ENCODE measurements at regions not wholly inside any gene's neighbourhood (a gene's known extent, or its start where the extent isn't known, plus 50 kb on each side); places are given as distances from the start of the nearest gene placed in this dataset.

DNA sequence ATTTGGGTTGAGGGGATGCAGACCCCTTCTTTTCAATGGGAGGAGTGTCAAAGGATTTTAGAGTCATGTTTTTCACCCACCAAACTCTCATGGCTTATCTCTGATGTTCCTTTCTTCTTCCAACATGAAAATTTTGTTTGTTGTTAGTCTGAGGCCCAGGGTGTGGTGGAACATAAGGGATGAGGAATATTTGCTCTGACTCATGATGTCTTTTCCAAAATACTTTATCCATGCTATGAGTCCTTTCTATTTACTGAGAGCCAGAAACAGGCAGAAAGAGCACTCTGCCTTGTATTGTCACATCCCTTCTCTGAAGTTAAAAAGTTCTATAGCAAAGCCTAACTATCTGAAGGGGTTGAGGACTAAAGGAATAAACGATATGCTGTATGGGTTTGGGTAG lies 61.6 kb upstream of the GYPA start:
- DNase-seq (ENCODE audit: low spot score): no peak

GRCh38 chr4:144203155-144203554 lies 62.6 kb upstream of the GYPA start:
- no peak for DNase-seq (ENCODE audit: low spot score)

- no peak for DNase-seq (ENCODE audit: low spot score)
Observed at GRCh38 chr4:144204431-144204830, 63.9 kb upstream of the GYPA start.

DNA sequence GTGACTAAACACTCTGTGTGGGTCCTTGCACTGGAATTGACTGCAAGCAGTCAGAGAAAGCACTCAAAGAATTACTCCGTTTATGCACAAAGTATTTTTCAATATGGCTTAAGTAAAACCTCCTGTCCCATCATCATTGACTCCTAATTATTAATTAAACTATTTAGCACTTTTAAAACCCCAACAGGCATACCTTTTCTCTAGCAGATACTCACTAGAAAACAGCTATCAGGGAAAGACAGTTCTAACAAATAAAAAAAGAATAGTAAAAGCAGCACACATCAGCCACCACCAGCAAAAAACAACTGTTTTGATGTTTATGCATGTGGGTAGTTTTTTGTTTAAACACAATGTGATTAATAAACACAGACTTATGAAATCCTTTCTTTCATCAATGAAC lies 66.2 kb upstream of the GYPA start:
- no peak for DNase-seq (ENCODE audit: low spot score)

DNA sequence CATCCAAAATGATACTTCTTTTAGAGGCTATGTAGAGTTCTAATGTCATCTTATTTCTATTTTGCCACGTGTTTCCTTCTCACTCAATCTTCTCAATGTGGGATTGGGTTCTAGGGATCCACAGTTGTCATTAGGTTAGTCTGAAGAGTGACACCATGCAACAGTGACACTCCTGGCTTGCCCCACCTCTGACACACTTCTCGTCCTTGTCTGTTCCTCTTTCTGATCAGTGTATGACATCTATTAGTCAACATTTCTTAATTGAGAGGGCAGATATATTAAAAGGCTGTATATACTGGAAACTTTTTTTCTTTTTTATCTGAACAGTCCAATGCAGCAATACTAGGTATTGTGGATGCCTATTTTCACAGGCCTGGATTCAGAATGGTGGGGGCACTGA lies 67.6 kb upstream of the GYPA start:
- no peak for DNase-seq (ENCODE audit: low spot score)

- no peak for DNase-seq (ENCODE audit: low spot score)
Observed at GRCh38 chr4:144209491-144209890, 69.0 kb upstream of the GYPA start.

DNA sequence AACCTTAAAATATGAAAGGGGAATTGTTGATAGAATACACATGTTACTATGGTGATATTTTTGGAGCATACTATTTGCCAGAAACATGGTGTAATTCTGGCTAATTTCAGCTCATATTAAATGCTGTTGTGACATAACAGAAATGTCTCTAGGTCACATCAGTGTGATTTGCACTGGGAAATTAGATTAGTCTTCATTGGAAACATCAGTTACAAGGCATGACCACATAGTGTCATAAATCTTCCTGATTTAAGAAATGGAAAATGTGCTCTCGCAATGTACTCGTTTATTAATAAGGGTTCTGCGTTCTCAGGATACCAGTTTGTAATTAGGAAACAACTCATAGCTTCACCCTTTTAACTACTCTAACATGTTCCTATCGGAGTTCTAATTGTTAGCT lies 72.9 kb upstream of the GYPA start:
- no peak for DNase-seq (ENCODE audit: low spot score)

DNA sequence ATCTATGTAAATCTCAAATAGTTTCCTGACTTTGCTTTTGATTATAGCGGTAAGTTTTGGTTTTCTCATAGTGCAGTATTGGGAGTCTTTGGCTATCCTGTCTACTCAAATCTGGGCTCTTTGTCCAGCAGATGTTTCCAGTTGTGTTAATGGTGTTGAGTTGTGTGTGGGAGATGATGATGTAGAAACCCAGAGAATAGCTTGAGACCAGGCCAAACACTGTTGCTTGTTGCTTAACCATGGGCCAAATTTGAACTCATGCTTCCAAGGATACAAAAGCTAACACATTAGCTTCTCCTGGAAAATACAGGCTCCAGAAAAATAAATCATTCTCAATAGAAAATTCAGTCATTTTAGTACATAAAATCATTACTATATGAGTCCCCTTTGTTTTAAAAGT lies 82.6 kb upstream of the GYPA start:
- no peak for DNase-seq (ENCODE audit: low spot score)

- no peak for DNase-seq (ENCODE audit: low spot score)
Observed at GRCh38 chr4:144223661-144224060, 83.1 kb upstream of the GYPA start.

DNA sequence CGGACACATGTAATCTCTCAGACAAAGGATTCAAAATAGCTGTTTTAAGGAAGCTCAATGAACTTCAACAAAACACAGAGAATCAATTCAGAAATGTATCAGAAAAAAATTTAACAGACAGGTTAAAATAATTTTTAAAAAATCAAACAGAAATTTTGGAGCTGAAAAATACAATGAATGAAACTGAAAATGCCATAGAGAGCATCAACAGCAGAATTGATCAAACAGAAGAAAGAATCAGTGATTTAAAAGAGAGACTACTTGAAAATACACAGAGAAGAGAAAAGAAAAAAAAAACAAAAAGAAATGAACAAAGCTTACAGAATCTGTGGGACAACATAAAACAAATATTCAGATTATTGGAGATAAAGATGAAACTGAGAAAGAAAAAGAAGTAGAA lies 118.8 kb upstream of the GYPA start:
- DNase-seq (ENCODE audit: low spot score): no peak

- DNase-seq (ENCODE audit: low spot score): no peak
Observed at GRCh38 chr4:144267084-144267483, 126.6 kb upstream of the GYPA start.

DNA sequence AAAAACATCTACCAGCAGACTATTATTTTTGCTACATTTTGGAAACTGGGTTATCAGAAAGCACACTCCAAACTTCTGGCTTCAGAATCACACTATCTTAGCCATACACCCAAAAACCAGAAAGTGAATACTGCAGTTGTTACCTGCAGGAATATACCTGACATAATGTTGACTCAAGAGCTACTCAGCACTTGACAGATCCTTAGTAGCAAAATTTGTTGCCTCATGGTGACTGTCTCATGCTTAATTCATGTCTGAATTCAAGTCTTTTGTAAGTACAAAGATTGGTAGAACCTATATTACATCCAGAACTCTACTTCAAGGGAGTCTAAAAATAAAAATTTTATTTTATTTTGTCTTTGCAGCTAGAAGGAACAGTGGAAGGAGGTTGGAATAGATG lies 140.2 kb upstream of the GYPA start:
- no peak for DNase-seq (ENCODE audit: low spot score)

DNA sequence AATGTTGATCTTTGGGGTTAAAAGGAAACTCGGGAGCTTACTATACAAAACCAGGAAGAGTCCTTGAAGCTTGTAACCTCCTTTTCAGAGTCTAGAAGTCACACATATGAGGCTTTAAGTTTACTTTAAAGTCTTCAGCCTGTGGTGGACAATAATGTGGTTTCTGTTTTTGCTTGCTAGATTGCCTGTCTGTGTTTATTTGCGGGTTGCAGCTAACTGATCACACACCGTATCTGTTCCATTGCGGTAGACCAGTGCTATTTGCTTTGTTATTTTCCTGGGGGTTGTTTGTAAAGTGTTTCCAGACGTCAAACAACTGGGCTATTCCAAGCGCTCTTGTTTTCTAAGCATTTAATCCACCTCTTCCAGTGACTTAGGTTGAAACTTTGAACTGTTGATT lies 143.0 kb upstream of the GYPA start:
- no peak for DNase-seq (ENCODE audit: low spot score)

DNA sequence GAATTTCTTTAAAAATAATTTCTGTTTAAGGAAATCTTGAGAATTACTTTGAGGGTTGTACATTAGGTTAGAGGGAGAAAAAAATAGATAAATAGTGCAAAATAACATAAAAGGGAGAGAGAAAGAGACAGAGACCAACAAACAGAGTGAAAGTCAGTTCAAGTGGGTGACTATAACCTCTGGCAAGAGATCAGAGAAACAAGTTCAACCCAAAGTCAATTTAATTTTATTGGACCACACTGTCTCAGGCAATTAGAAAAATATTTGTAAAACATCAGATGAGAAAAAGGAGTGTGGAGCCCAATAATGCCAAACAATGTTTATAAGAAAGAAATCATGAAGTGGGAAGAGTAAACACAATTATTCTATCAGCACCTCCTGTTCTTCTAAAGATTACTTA lies 143.5 kb upstream of the GYPA start:
- DNase-seq (ENCODE audit: low spot score): no peak

- DNase-seq (ENCODE audit: low spot score): peak; percentile 0
Observed at GRCh38 chr4:144288011-144288903, 147.7 kb upstream of the GYPA start.

- no peak for DNase-seq (ENCODE audit: low spot score)
Observed at GRCh38 chr4:144289667-144290428, 149.3 kb upstream of the GYPA start.

DNA sequence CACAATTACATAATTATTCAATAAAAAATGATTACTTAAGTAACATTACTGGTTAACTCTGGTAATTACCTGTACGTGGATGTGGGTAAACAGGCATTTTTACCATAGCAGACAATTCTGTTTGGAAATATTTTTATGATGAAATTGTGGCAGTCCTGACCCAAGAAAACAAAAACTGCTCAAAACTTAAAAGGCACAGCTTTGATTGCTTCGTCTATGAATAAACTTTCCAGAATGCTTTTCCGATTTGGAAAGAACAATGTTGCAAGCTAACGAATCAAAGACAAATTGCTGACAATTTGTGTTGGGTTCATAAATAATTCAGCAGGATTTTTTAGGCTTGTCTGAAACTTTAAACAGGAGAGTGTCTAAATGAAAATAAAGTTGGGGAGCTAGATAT lies 150.6 kb upstream of the GYPA start:
- DNase-seq (ENCODE audit: low spot score): no peak

DNA sequence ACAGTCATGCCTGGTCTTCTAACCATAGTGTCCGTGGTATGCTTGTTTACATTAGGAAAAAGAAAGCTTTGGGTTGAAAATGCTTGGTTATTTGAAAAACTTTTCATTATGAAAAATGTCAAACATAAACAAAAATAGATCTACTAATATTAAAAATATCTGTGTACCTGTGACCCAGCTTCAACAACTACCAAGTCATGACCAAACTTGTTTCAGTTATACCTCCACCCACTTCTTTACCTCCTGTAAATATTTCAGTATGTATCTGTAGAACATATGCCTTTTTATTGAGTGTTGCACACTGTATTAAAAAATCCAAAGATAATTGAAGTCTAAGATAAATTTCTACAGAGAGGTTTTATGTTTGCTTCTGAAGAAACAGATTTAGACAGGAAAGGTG lies 153.7 kb upstream of the GYPA start:
- no peak for DNase-seq (ENCODE audit: low spot score)

- DNase-seq (ENCODE audit: low spot score): no peak
Observed at GRCh38 chr4:144295286-144295995, 154.9 kb upstream of the GYPA start.

DNA sequence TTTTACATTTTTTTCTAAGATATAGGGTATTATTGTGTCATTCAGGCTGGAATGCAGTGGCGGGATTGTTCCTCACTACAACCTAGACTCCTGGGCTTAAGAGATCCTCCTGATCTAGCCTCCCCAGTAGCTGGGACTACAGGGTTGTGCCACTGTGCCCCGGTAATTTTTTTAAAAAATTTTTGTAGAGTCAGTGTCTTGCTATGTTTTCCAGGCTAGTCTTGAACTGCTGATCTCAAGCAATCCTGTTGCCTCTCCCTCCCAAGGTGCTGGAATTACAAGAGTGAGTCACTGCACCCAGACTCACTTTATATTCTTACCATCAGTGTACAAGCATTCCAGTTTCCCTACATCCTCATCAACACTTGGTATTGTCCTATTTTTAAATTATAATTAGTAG lies 156.4 kb upstream of the GYPA start:
- no peak for DNase-seq (ENCODE audit: low spot score)

DNA sequence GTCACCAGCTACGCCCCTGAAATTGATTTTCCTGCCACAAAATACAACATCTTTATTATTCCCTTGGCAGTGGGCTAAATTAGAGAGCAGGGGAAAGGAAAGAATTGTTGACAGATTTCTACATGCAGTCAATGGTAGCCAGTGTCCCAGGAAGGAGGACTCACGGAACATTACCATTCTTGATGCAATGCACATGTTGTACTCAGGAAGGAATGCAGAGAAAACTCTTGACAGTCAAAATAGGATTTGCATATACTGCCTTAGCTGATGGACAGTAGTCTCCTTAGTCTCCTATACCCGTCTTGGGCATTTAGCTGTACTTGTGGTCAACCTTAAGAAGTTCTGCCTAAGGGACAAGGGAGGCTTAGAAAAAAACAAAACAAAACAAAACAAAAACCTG lies 158.0 kb upstream of the GYPA start:
- no peak for DNase-seq (ENCODE audit: low spot score)

- DNase-seq (ENCODE audit: low spot score): no peak
Observed at GRCh38 chr4:144300616-144301015, 160.1 kb upstream of the GYPA start.
